SU-DHL-6 (cell line): ENCODE measurements at regions not wholly inside any gene's neighbourhood (a gene's known extent, or its start where the extent isn't known, plus 50 kb on each side); places are given as distances from the start of the nearest gene placed in this dataset.
"Not testable (repeated sequence)": the region's sequence is repeated elsewhere in the genome, so short reads cannot be mapped to it uniquely, and the experiment has no call there.

ENCODE experiments used
- H2AFZ ChIP-seq: fragments of 200-600 bp; sonication (generic); 2 replicates; pipeline ENCODE4 v1.6.1; 2014; ENCODE audit warnings: low read depth, mild to moderate bottlenecking, moderate library complexity, mixed read lengths, antibody characterized with exemption, low read length; ENCODE audit not compliant: severe bottlenecking
- H3F3A ChIP-seq: fragments of 200-600 bp; shearing (Covaris generic); 2 replicates; pipeline ENCODE4 v1.6.0; 2016; ENCODE audit warnings: antibody characterized with exemption, mild to moderate bottlenecking; ENCODE audit not compliant: insufficient read depth
- H3K27ac ChIP-seq: fragments of 200-600 bp; sonication (generic); 2 replicates; pipeline ENCODE4 v1.5.1; 2016; ENCODE audit warnings: low read depth, mild to moderate bottlenecking, low read length, moderate library complexity, mixed read lengths
- H3K27me3 ChIP-seq: fragments of 200-600 bp; sonication (generic), shearing (Covaris generic); 2 replicates; pipeline ENCODE4 v1.6.0; 2014; ENCODE audit warnings: mild to moderate bottlenecking, low read length
- H3K36me3 ChIP-seq: fragments of 200-600 bp; sonication (generic); 2 replicates; pipeline ENCODE4 v1.6.1; 2014; ENCODE audit warnings: mild to moderate bottlenecking, low read length, mixed read lengths
- H3K4me2 ChIP-seq: fragments of 300-600, 200-600 bp; shearing (Covaris generic), sonication (generic); 2 replicates; pipeline ENCODE4 v1.6.0; 2014; ENCODE audit warnings: low read length, low read depth, mild to moderate bottlenecking; ENCODE audit not compliant: poor library complexity, severe bottlenecking
- H3K4me3 ChIP-seq: fragments of 200-600 bp; sonication (generic); 2 replicates; pipeline ENCODE4 v1.5.1; 2014; ENCODE audit warnings: antibody characterized with exemption, low read length, mild to moderate bottlenecking, mixed read lengths; ENCODE audit not compliant: insufficient read depth, poor library complexity, severe bottlenecking
- H3K79me2 ChIP-seq: fragments of 200-600 bp; sonication (generic); 2 replicates; pipeline ENCODE4 v1.6.1; 2014; ENCODE audit warnings: mild to moderate bottlenecking, low read length, moderate library complexity; ENCODE audit not compliant: insufficient read depth
- H3K9ac ChIP-seq: fragments of 200-600 bp; sonication (generic); 2 replicates; pipeline ENCODE4 v1.7.0; 2014; ENCODE audit warnings: mild to moderate bottlenecking, low read length
- H3K9me2 ChIP-seq: fragments of 200-600 bp; sonication (generic); replicated peaks from 2 replicates; pipeline ENCODE4 v1.6.1; 2014; ENCODE audit warnings: low read length; ENCODE audit not compliant: insufficient read depth
- H3K9me3 ChIP-seq: fragments of 200-600 bp; sonication (generic); 2 replicates; pipeline ENCODE4 v1.6.1; 2014; ENCODE audit warnings: low read length, mixed read lengths; ENCODE audit not compliant: insufficient read depth
- H4K20me1 ChIP-seq: fragments of 200-600 bp; sonication (generic); 2 replicates; pipeline ENCODE4 v1.6.1; 2014; ENCODE audit warnings: low read depth, mild to moderate bottlenecking, antibody characterized with exemption, low read length, moderate library complexity, mixed read lengths
- CTCF ChIP-seq: fragments of 200-600 bp; sonication (generic); IDR thresholded peaks from one replicate; pipeline ENCODE4 v1.5.1; 2017; ENCODE audit warnings: antibody characterized with exemption, mild to moderate bottlenecking, low read length, moderate library complexity; ENCODE audit not compliant: insufficient read depth, poor library complexity, severe bottlenecking
- EZH2phosphoT487 ChIP-seq: fragments of 200-600 bp; sonication (generic), shearing (Covaris generic); conservative IDR thresholded peaks from 2 replicates; pipeline ENCODE4 v1.6.1; 2018; ENCODE audit warnings: mild to moderate bottlenecking, antibody characterized with exemption, low read length, moderate library complexity, mixed read lengths

- no peak for TF ChIP-seq EZH2phosphoT487
- TF ChIP-seq CTCF: no peak
- Histone ChIP-seq H3K79me2 (no peaks in the 10 kb centered on the region), H4K20me1 (no peaks in the 10 kb centered on the region)
These were observed 705.1 kb upstream of the FRG1 start for GRCh38 chr4:189235599-189235998.

GRCh38 chr4:189236321-189236720 is 704.4 kb upstream of the FRG1 start:
- H3K4me3 ChIP-seq, H3F3A ChIP-seq, H3K27ac ChIP-seq, H3K4me2 ChIP-seq, H3K27me3 ChIP-seq, H4K20me1 ChIP-seq, H3K79me2 ChIP-seq, H3K9me3 ChIP-seq, H3K9me2 ChIP-seq, H3K9ac ChIP-seq, H2AFZ ChIP-seq, H3K36me3 ChIP-seq: not testable (repeated sequence)

More at GRCh38 chr4:189235599-189235998, 705.1 kb upstream of the FRG1 start:
- no peak overlapping the region for H3K27ac ChIP-seq
- H3K27me3 ChIP-seq: no peaks in the 10 kb centered on the region
- H3K9ac ChIP-seq: no peak overlapping the region
- no peaks in the 10 kb centered on the region for H3F3A ChIP-seq
- H3K4me2 ChIP-seq: no peak overlapping the region
- no peaks in the 10 kb centered on the region for H3K9me2 ChIP-seq
- H3K4me3 ChIP-seq: no peak overlapping the region
- no peaks in the 10 kb centered on the region for H3K36me3 ChIP-seq
- H3K9me3 ChIP-seq: peaks cover 9% of the 10 kb centered on the region; the same call in 1 of the 2 replicates
- H2AFZ ChIP-seq: no peak overlapping the region

GRCh38 chr4:189237340-189237739 is 703.3 kb upstream of the FRG1 start:
- TF ChIP-seq CTCF (no peak), EZH2phosphoT487 (no peak)
- no peaks in the 10 kb centered on the region for H3K79me2 ChIP-seq
- no peak overlapping the region for H3K27ac ChIP-seq

GRCh38 chr4:189255636-189256035 is 685.0 kb upstream of the FRG1 start:
- H3K9me2 ChIP-seq: no peaks in the 10 kb centered on the region
- no peak overlapping the region for H2AFZ ChIP-seq
- H3K4me2 ChIP-seq: no peak overlapping the region
- H3F3A ChIP-seq: no peaks in the 10 kb centered on the region
- no peaks in the 10 kb centered on the region for H4K20me1 ChIP-seq
- no peak for TF ChIP-seq EZH2phosphoT487
- TF ChIP-seq CTCF: no peak
- H3K36me3 ChIP-seq: no peaks in the 10 kb centered on the region
- H3K27me3 ChIP-seq: no peaks in the 10 kb centered on the region
- no peak overlapping the region for H3K27ac ChIP-seq
- no peaks in the 10 kb centered on the region for H3K79me2 ChIP-seq
- H3K4me3 ChIP-seq: no peak overlapping the region
- no peak overlapping the region for H3K9ac ChIP-seq
- H3K9me3 ChIP-seq: no peaks in the 10 kb centered on the region

More at GRCh38 chr4:189237340-189237739, 703.3 kb upstream of the FRG1 start:
- no peaks in the 10 kb centered on the region for H3K27me3 ChIP-seq
- H3K9me3 ChIP-seq: peaks cover 9% of the 10 kb centered on the region; the same call in 1 of the 2 replicates
- H3K9me2 ChIP-seq: no peaks in the 10 kb centered on the region
- no peaks in the 10 kb centered on the region for H3K36me3 ChIP-seq
- H3K4me3 ChIP-seq: no peak overlapping the region
- H3K9ac ChIP-seq: no peak overlapping the region
- no peak overlapping the region for H3K4me2 ChIP-seq
- H4K20me1 ChIP-seq: no peaks in the 10 kb centered on the region
- H2AFZ ChIP-seq: no peak overlapping the region
- H3F3A ChIP-seq: no peaks in the 10 kb centered on the region
